B cell (primary cell): ENCODE measurements at regions not wholly inside any gene's neighbourhood (a gene's known extent, or its start where the extent isn't known, plus 50 kb on each side); places are given as distances from the start of the nearest gene placed in this dataset.

Source experiments
- ATAC-seq: fragments of 200-7000 bp; cut with Tn5 transposase; one replicate; pipeline ENCODE4 v1.10.0; 2021; ENCODE audit warnings: low read depth, mild to moderate bottlenecking, moderate number of reproducible peaks, moderate library complexity
- CTCF ChIA-PET: fragments of 350-600 bp; sonication (Branson Sonifier 250); formaldehyde crosslinking; loops from one replicate; lab custom pipeline; 2021; ENCODE audit warnings: antibody characterized with exemption, inconsistent platforms; lab: Charles Lee
- POLR2A ChIA-PET: fragments of 350-600 bp; sonication (Branson Sonifier 250); formaldehyde crosslinking; loops from one replicate; lab custom pipeline; 2021; ENCODE audit warnings: antibody characterized with exemption; lab: Charles Lee
- DNase-seq: peaks from one replicate; pipeline ENCODE4 v3.0.0; 2013
- H2AFZ ChIP-seq: 2 replicates; pipeline ENCODE4 v1.6.1; 2012; ENCODE audit warnings: mild to moderate bottlenecking, low read depth, low read length; ENCODE audit not compliant: insufficient read depth, poor library complexity, severe bottlenecking
- H3K27ac ChIP-seq, 2 donors: 1 replicate in 1 of 2; 2 replicates in 1 of 2; pipeline ENCODE4 v1.5.1; 2012 to 2013; ENCODE audit warnings: low read length in 2 of 2, mild to moderate bottlenecking in 2 of 2, moderate library complexity in 1 of 2
- H3K27me3 ChIP-seq, 4 experiments: fragments of 200-600 bp in 1 of 4; sonication (generic) in 1 of 4; replicated peaks in 1 of 4; 1 replicate in 2 of 4; 2 replicates in 2 of 4; pipeline versions ENCODE4 v1.6.1 to v1.7.0; 2013 to 2016; ENCODE audit warnings: low read length in 3 of 4, mild to moderate bottlenecking in 2 of 4, mixed read lengths in 1 of 4, moderate library complexity in 1 of 4; ENCODE audit not compliant: insufficient read depth in 4 of 4, control insufficient read depth in 3 of 4; ENCODE audit errors: control extremely low read depth in 1 of 4
- H3K36me3 ChIP-seq, 2 experiments: replicated peaks in 1 of 2; 1 replicate in 1 of 2; 2 replicates in 1 of 2; pipeline versions ENCODE4 v1.6.1 to v1.7.1; 2013; ENCODE audit warnings: low read length in 1 of 2; ENCODE audit not compliant: insufficient read depth in 2 of 2, control insufficient read depth in 1 of 2; ENCODE audit errors: control extremely low read depth in 1 of 2, extremely low read depth in 1 of 2
- H3K4me1 ChIP-seq, 2 donors: fragments of 200-600 bp in 1 of 2; sonication (generic) in 1 of 2; 1 replicate in 1 of 2; 2 replicates in 1 of 2; pipeline versions ENCODE4 v1.5.1 to v1.6.1; 2013 to 2017; ENCODE audit warnings: low read length in 2 of 2; ENCODE audit not compliant: control insufficient read depth in 2 of 2, insufficient read depth in 2 of 2
- H3K4me2 ChIP-seq: replicated peaks from 2 replicates; pipeline ENCODE3; 2012; ENCODE audit warnings: mild to moderate bottlenecking, low read depth, low read length; ENCODE audit not compliant: poor library complexity, severe bottlenecking
- H3K4me3 ChIP-seq, 5 experiments: fragments of 200-600 bp in 1 of 5; sonication (generic) in 1 of 5; 1 replicate in 3 of 5; 2 replicates in 2 of 5; pipeline versions ENCODE4 v1.5.1 to v1.7.0; 2011 to 2016; ENCODE audit warnings: low read length in 4 of 5, mild to moderate bottlenecking in 4 of 5, low read depth in 2 of 5, control low read depth in 1 of 5, moderate library complexity in 1 of 5; ENCODE audit not compliant: insufficient read depth in 1 of 5; ENCODE audit errors: control extremely low read depth in 1 of 5, extremely low read depth in 1 of 5
- H3K79me2 ChIP-seq: fragments of 200-600 bp; sonication (generic); one replicate; pipeline ENCODE4 v1.6.0; 2016; ENCODE audit warnings: low read length; ENCODE audit not compliant: control insufficient read depth, insufficient read depth
- H3K9ac ChIP-seq: fragments of 200-600 bp; sonication (generic); 2 replicates; pipeline ENCODE4 v1.6.1; 2017; ENCODE audit warnings: mild to moderate bottlenecking, low read length, moderate library complexity
- H3K9me3 ChIP-seq, 3 donors: one replicate each; pipeline versions ENCODE4 v1.6.1 to v1.7.1; 2013; ENCODE audit warnings: low read length in 2 of 3; ENCODE audit not compliant: control insufficient read depth in 2 of 3, insufficient read depth in 1 of 3; ENCODE audit errors: control extremely low read depth in 1 of 3
- H4K20me1 ChIP-seq: 2 replicates; pipeline ENCODE4 v1.6.0; 2012; ENCODE audit warnings: mild to moderate bottlenecking, low read length; ENCODE audit not compliant: insufficient read depth, control insufficient read depth, poor library complexity, severe bottlenecking
- H3K27ac Mint-ChIP-seq: one replicate; pipeline ENCODE4 v1.8.0; 2021; ENCODE audit warnings: mixed read lengths
- H3K27me3 Mint-ChIP-seq: one replicate; pipeline ENCODE4 v1.8.0; 2021; ENCODE audit warnings: mixed read lengths
- H3K4me1 Mint-ChIP-seq: one replicate; pipeline ENCODE4 v1.8.0; 2021; ENCODE audit warnings: mixed read lengths
- H3K4me3 Mint-ChIP-seq: one replicate; pipeline ENCODE4 v1.8.0; 2021; ENCODE audit warnings: mixed read lengths
- H3K9me3 Mint-ChIP-seq: one replicate; pipeline ENCODE4 v1.8.0; 2022; ENCODE audit warnings: mixed read lengths; ENCODE audit not compliant: insufficient read depth
- EZH2 ChIP-seq: IDR thresholded peaks from 2 replicates; pipeline ENCODE4 v1.6.1; 2012; ENCODE audit warnings: borderline replicate concordance, low read depth, mild to moderate bottlenecking, moderate library complexity, low read length; ENCODE audit not compliant: insufficient read depth, poor library complexity, severe bottlenecking
- WGBS: methylation state at CpG from one replicate; pipeline ENCODE4 v1.1.5; 2013; ENCODE audit warnings: missing lambda C conversion rate; ENCODE audit not compliant: insufficient coverage; 5-methylcytosine and 5-hydroxymethylcytosine counted together
- intact Hi-C: fragments of 100-400 bp; cut with micrococcal nuclease; formaldehyde crosslinking; loops from one replicate; pipeline ENCODE4 v1.10.0; 2022
- TF ChIP-seq, protein P1 (sequence below): fragments of 200-600 bp; IDR thresholded peaks from one replicate; pipeline ENCODE4 v1.8.0; 2022; ENCODE audit warnings: antibody characterized with exemption, mild to moderate bottlenecking

DNA sequence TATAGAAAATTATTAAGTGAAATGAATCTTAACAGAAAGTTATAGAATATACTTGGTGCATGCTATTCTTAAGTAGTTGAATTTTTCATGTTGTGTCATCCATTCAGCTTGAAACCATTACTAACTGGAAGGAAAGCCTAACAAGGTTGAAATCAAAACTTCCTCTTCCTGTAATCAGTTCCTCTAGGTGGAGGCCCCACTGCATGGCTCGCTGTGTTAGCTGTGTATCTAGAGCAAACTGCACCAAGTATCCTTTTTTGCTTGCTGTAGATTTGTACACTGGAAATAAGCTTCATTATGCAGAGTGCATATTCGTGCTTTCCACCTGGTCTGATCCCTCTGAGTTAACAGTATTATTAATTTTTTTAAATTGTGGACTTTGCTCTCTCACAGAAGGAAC is 1146.1 kb downstream of the EFNB2 start:
- Mint-ChIP-seq H3K4me3 (no peak overlapping the region), H3K27me3 (no peaks in the 10 kb centered on the region), H3K27ac (no peak overlapping the region), H3K4me1 (no peaks in the 10 kb centered on the region), H3K9me3 (peaks cover 2% of the 10 kb centered on the region)
- no peaks in the 10 kb centered on the region for H3K9me3 ChIP-seq
- H3K4me2 ChIP-seq: no peak overlapping the region
- H3K4me1 ChIP-seq: no peaks in the 10 kb centered on the region
- no peaks in the 10 kb centered on the region for H3K79me2 ChIP-seq
- no peaks in the 10 kb centered on the region for H4K20me1 ChIP-seq
- ChIA-PET CTCF (no interaction called here), POLR2A (no interaction called here)
- WGBS: no CpG with 5 or more reads among the region's 2 CpGs
- H3K9ac ChIP-seq: no peak overlapping the region
- H3K27me3 ChIP-seq: no peaks in the 10 kb centered on the region
- no peak for DNase-seq
- no peak overlapping the region for H3K4me3 ChIP-seq
- no peak for ATAC-seq
- H3K36me3 ChIP-seq: no peaks in the 10 kb centered on the region
- H3K27ac ChIP-seq: no peak overlapping the region
- no peak overlapping the region for H2AFZ ChIP-seq
- intact Hi-C loops: no loop called here
- no peak for TF ChIP-seq EZH2
- TF ChIP-seq, protein P1, sequence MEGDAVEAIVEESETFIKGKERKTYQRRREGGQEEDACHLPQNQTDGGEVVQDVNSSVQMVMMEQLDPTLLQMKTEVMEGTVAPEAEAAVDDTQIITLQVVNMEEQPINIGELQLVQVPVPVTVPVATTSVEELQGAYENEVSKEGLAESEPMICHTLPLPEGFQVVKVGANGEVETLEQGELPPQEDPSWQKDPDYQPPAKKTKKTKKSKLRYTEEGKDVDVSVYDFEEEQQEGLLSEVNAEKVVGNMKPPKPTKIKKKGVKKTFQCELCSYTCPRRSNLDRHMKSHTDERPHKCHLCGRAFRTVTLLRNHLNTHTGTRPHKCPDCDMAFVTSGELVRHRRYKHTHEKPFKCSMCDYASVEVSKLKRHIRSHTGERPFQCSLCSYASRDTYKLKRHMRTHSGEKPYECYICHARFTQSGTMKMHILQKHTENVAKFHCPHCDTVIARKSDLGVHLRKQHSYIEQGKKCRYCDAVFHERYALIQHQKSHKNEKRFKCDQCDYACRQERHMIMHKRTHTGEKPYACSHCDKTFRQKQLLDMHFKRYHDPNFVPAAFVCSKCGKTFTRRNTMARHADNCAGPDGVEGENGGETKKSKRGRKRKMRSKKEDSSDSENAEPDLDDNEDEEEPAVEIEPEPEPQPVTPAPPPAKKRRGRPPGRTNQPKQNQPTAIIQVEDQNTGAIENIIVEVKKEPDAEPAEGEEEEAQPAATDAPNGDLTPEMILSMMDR: no peak

DNA sequence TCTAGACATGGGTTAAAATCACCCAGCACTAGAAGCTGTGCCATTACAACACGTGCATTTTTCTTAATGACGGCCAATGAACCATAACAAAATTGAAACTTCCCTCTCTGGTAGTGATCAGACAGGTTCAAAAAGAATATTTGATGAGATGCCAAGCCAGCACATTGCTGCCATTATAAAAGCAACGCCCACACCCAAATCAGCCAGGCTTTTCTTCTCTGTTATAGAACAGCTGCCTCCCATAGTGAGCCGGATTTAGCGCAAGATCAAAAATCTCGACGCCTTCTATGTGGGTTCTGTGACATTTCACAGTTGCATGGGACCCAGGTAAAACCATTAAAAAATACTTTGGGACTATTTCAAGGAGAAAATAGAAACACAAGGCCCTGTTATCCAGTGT is 1158.0 kb downstream of the EFNB2 start:
- Histone ChIP-seq H3K79me2 (no peaks in the 10 kb centered on the region), H3K4me1 (no peaks in the 10 kb centered on the region), H3K36me3 (no peaks in the 10 kb centered on the region), H3K27me3 (no peaks in the 10 kb centered on the region), H3K9me3 (no peaks in the 10 kb centered on the region), H2AFZ (no peak overlapping the region), H3K9ac (no peak overlapping the region), H3K4me2 (no peak overlapping the region), H4K20me1 (no peaks in the 10 kb centered on the region), H3K4me3 (no peak overlapping the region), H3K27ac (no peak overlapping the region)
- CTCF ChIA-PET: no interaction called here
- Mint-ChIP-seq H3K27ac (no peak overlapping the region), H3K4me1 (no peaks in the 10 kb centered on the region), H3K9me3 (peaks cover 2% of the 10 kb centered on the region), H3K4me3 (no peak overlapping the region), H3K27me3 (no peaks in the 10 kb centered on the region)
- ATAC-seq (no peak), DNase-seq (no peak)
- POLR2A ChIA-PET: no interaction called here
- intact Hi-C loops: no loop called here
- 57% methylated on average over 1 of the region's 7 CpGs for WGBS
- TF ChIP-seq EZH2: no peak
